Stimulated activated naive CD4-positive, alpha-beta T cell treated with Interleukin-2 at 50 U/mL for 16 hours (primary cell): ENCODE measurements at regions not wholly inside any gene's neighbourhood (a gene's known extent, or its start where the extent isn't known, plus 50 kb on each side); places are given as distances from the start of the nearest gene placed in this dataset.

Experiments used
- DNase-seq: peaks from one replicate; lab custom pipeline; 2025; lab: John Stamatoyannopoulos, UW

- no peak for DNase-seq
Observed at GRCh38 chr12:127685491-127685890, 581.5 kb upstream of the TMEM132C start.

GRCh38 chr12:127685931-127686330, 581.0 kb upstream of the TMEM132C start:
- no peak for DNase-seq

GRCh38 chr12:127687181-127687580, 579.8 kb upstream of the TMEM132C start:
- no peak for DNase-seq

GRCh38 chr12:127688906-127689428, 578.0 kb upstream of the TMEM132C start:
- DNase-seq: no peak

- no peak for DNase-seq
Observed at GRCh38 chr12:127690161-127690560, 576.8 kb upstream of the TMEM132C start.

- DNase-seq: no peak
Observed at GRCh38 chr12:127696963-127697362, 570.0 kb upstream of the TMEM132C start.

- no peak for DNase-seq
Observed at GRCh38 chr12:127703026-127703425, 563.9 kb upstream of the TMEM132C start.

GRCh38 chr12:127711108-127711507, 555.9 kb upstream of the TMEM132C start:
- no peak for DNase-seq

- DNase-seq: no peak
Observed at GRCh38 chr12:127712561-127712960, 554.4 kb upstream of the TMEM132C start.

- no peak for DNase-seq
Observed at GRCh38 chr12:127716166-127716565, 550.8 kb upstream of the TMEM132C start.

- no peak for DNase-seq
Observed at GRCh38 chr12:127717278-127717677, 549.7 kb upstream of the TMEM132C start.

- no peak for DNase-seq
Observed at GRCh38 chr12:127720334-127720733, 546.6 kb upstream of the TMEM132C start.

- DNase-seq: no peak
Observed at GRCh38 chr12:127722611-127723010, 544.4 kb upstream of the TMEM132C start.

- no peak for DNase-seq
Observed at GRCh38 chr12:127723251-127723650, 543.7 kb upstream of the TMEM132C start.

- no peak for DNase-seq
Observed at GRCh38 chr12:127726671-127727315, 540.2 kb upstream of the TMEM132C start.

- no peak for DNase-seq
Observed at GRCh38 chr12:127728285-127728684, 538.7 kb upstream of the TMEM132C start.

- no peak for DNase-seq
Observed at GRCh38 chr12:127728729-127729128, 538.2 kb upstream of the TMEM132C start.

- DNase-seq: no peak
Observed at GRCh38 chr12:127729381-127729780, 537.6 kb upstream of the TMEM132C start.

- no peak for DNase-seq
Observed at GRCh38 chr12:127731657-127732056, 535.3 kb upstream of the TMEM132C start.

- DNase-seq: no peak
Observed at GRCh38 chr12:127742231-127742630, 524.7 kb upstream of the TMEM132C start.

- no peak for DNase-seq
Observed at GRCh38 chr12:127745469-127746212, 521.3 kb upstream of the TMEM132C start.

GRCh38 chr12:127749416-127749815, 517.6 kb upstream of the TMEM132C start:
- DNase-seq: no peak

GRCh38 chr12:127750076-127750840, 516.7 kb upstream of the TMEM132C start:
- DNase-seq: no peak
